GM12872 (cell line): ENCODE measurements at regions not wholly inside any gene's neighbourhood (a gene's known extent, or its start where the extent isn't known, plus 50 kb on each side); places are given as distances from the start of the nearest gene placed in this dataset.

Experiments
- TF ChIP-seq, protein P1 (sequence below): IDR thresholded peaks from 3 replicates; pipeline ENCODE4 v1.5.1; 2011; ENCODE audit warnings: low read depth, mild to moderate bottlenecking, low read length, moderate library complexity; ENCODE audit not compliant: insufficient read depth

GRCh38 chr13:79626924-79627323 lies 146.0 kb downstream of the NDFIP2 start:
- TF ChIP-seq, protein P1, sequence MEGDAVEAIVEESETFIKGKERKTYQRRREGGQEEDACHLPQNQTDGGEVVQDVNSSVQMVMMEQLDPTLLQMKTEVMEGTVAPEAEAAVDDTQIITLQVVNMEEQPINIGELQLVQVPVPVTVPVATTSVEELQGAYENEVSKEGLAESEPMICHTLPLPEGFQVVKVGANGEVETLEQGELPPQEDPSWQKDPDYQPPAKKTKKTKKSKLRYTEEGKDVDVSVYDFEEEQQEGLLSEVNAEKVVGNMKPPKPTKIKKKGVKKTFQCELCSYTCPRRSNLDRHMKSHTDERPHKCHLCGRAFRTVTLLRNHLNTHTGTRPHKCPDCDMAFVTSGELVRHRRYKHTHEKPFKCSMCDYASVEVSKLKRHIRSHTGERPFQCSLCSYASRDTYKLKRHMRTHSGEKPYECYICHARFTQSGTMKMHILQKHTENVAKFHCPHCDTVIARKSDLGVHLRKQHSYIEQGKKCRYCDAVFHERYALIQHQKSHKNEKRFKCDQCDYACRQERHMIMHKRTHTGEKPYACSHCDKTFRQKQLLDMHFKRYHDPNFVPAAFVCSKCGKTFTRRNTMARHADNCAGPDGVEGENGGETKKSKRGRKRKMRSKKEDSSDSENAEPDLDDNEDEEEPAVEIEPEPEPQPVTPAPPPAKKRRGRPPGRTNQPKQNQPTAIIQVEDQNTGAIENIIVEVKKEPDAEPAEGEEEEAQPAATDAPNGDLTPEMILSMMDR: no peak

GRCh38 chr13:79625517-79625916 lies 144.6 kb downstream of the NDFIP2 start:
- TF ChIP-seq, protein P1: no peak

DNA sequence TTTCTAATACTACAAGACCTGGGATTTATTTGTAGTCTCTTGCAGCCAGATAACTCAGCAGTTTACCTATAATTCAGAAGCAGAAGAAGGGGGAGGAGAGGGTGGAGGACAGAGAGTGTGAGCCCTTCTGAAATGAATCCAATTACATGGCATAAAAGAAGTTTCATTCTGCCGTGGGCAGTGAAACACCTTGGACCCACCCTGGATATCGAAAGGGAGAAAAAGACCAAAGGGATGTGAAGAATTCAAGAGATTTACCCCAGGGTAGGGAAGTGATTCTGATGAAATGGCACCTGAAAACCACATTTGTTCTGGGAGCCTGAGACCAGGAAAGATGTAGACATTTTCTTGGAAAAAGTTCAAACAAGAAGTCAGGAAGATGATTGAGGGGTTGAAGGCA lies 140.9 kb downstream of the NDFIP2 start:
- TF ChIP-seq, protein P1: no peak

DNA sequence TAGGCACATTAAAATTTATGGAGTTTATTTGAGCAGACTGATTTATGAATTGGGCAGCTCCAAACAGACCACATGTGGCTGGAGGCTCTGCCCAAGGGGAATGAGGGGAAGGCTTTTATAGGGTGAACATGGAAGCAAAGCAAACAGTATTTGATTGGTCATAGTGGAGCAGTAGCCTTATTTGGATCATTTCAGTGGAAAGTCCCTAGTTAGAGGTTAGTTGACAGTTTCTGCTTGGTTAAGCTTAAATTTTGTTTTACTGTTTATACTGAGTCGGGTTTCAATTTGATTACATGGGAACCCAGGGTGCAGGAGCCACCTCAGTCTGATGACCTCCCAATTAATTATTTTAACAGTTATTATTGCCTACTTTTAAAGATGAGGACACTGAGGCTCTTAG lies 140.5 kb downstream of the NDFIP2 start:
- TF ChIP-seq, protein P1: no peak

GRCh38 chr13:79614250-79614918 lies 133.4 kb downstream of the NDFIP2 start:
- TF ChIP-seq, protein P1: no peak

GRCh38 chr13:79612604-79613003 lies 131.6 kb downstream of the NDFIP2 start:
- TF ChIP-seq, protein P1: no peak
